HG02938 (cell line): ENCODE measurements at regions not wholly inside any gene's neighbourhood (a gene's known extent, or its start where the extent isn't known, plus 50 kb on each side); places are given as distances from the start of the nearest gene placed in this dataset.

ENCODE experiments used
- ATAC-seq: cut with Tn5 transposase; IDR thresholded peaks from one replicate; pipeline ENCODE4 v1.9.1; 2021; ENCODE audit warnings: mild to moderate bottlenecking, moderate library complexity; ENCODE audit not compliant: unreplicated experiment

DNA sequence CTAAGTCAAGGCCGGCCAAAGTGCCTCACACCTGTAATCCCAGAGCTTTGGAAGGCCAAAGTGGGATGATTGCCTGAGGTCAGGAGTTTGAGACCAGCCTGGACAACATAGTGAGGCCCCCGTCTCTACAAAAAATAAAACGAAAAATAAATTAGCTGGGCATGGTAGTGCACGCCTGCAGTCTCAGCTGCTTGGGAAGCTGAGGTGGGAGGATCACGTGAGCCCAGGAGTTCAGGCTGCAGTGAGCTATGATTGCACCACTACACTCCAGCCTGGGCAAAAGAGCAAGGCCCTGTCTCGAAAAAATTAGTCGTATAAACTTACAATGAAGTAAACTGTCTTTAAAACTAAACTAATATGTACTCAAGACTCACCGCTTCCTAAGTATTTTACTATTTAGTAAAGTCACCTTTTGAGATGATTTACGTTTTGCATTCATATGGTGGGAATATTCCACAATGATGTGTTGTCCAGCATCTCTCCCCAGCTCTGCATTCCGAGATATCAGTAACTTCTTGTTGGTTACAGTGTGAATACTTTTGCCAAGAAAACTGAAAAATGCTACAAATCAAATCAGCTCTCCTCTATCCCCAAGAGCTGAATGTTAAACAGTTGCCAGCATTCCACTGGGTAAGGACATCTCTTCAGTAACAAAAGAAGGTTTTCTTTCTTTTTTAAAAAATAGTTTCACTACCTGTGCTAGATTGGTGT lies 84.9 kb upstream of the C21orf91 start:
- ATAC-seq, result no peak

- ATAC-seq, result no peak
Measured at GRCh38 chr21:17903029-17903806, 84.1 kb upstream of the C21orf91 start.

DNA sequence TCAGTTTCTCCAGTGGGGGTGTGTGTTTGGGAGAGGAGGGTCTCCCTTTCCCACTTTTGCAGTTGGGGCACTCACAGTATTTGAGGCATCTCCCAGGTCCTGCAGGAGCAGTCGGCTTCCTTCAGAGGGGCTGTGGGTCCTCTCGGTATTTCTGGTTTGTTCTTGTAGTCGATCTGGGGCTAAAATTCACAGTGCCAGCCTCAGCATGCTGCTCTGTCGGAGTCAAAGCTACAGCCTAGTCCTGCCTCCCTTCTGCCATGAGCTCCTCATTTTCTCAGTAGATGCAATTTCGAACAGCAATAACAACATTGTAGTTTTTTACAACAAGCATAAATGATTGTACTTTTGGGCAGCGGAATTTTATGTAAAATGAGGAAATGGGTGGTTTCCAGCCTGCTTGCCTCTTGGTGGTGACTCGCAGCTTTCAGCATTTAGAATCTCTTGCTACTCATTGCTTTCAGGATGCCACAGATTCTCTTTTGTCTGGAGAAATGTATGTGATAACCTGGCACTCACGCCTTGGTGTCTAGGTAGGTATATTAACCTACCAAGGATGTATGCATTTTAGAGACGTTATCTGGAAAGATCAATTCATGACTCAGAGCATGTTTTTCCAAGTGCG lies 82.4 kb upstream of the C21orf91 start:
- ATAC-seq, result no peak

DNA sequence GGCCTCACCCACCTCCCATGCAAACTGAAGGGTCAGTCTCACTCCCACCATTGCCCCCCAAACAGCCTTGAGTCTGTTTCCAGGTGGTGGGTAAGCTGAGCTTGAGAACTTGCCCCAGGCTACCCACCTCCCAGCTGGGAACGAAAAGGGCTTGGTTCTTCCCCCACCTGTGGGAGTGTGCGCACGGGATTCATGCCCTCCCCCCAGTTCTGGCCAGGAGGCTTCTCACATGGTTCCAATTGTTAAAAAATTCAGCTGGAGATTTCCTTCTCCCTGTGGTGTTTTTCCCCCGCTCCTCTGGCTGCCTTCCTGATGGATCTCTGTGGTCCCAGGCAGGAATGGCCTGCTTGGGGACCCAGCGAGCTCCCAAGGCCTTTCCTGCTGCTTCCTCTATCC lies 81.8 kb upstream of the C21orf91 start:
- no peak for ATAC-seq

- no peak for ATAC-seq
Measured at GRCh38 chr21:17900281-17900989, 81.3 kb upstream of the C21orf91 start.

DNA sequence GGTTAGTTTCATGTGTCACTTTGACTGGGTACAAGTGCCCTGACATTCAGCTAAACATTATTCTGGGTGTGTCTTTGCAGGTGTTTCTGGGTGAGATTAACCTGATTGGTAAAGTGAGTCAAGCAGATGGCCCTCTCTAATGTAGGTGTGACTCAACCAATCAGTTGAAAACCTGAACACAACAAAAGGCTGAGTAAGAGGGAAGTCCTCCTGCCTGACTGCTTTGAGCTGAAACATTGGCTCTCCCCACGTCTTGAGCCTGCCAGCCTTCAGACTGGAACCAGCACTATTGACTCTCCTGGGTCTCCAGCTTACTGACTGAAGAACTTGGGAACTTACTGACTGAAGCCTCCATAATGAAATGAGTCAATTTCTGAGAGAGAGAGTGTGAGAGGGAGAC lies 70.0 kb upstream of the C21orf91 start:
- ATAC-seq, result no peak

DNA sequence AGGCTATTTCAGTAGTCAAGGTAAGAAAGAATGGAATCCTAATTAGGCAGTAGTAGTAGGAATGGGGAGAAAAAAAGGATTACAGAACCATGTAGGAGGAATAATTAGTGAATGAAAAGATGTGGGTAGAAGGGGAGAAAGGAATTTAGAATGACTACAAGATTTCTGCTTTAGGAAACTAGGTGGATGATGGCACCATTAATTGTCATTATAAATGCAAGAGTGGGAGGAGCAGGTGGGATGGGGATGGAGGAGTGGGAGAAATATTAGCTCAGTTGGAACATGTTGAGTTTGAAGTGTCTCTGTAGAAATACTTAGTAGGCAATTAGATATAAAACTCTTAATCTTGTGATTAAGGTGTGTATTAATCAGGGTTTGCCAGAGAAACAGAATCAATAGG lies 50.0 kb upstream of the C21orf91 start:
- no peak for ATAC-seq
